Embryonic facial prominence (tissue), 1 donor: ENCODE measurements at regions not wholly inside any gene's neighbourhood (a gene's known extent, or its start where the extent isn't known, plus 50 kb on each side); places are given as distances from the start of the nearest gene placed in this dataset.

ENCODE experiments used
- DNase-seq: peaks from one replicate; pipeline ENCODE4 v3.0.0-alpha.2; 2016; ENCODE audit errors: extremely low spot score

GRCh38 chr1:118249641-118250040 is 64.6 kb upstream of the SPAG17 start:
- DNase-seq = no peak

- DNase-seq = no peak
Observed at GRCh38 chr1:118247593-118247992, 62.6 kb upstream of the SPAG17 start.

- no peak for DNase-seq
Observed at GRCh38 chr1:118246646-118247045, 61.6 kb upstream of the SPAG17 start.

GRCh38 chr1:118244194-118244593 is 59.2 kb upstream of the SPAG17 start:
- no peak for DNase-seq

GRCh38 chr1:118243269-118243668 is 58.2 kb upstream of the SPAG17 start:
- DNase-seq = no peak
